GM23338 (cell line): ENCODE measurements at regions not wholly inside any gene's neighbourhood (a gene's known extent, or its start where the extent isn't known, plus 50 kb on each side); places are given as distances from the start of the nearest gene placed in this dataset.

ENCODE experiments used
- CREB1 ChIP-seq: fragments of 250-450 bp; sonication (Bioruptor Pico); IDR thresholded peaks from 2 replicates; pipeline ENCODE4 v1.5.0; 2020; ENCODE audit warnings: low read depth, mild to moderate bottlenecking, moderate library complexity
- CTCF ChIP-seq, 2 experiments: fragments of 200-600 bp in 1 of 2; sonication (generic) in 1 of 2; conservative IDR thresholded peaks; 2 replicates each; pipeline versions ENCODE4 v1.5.1 to v1.6.1; 2016 to 2017; ENCODE audit warnings: antibody characterized with exemption in 2 of 2, low read depth in 2 of 2, mild to moderate bottlenecking in 2 of 2, moderate library complexity in 1 of 2
- EZH2 ChIP-seq: fragments of 200-600 bp; sonication (generic); IDR thresholded peaks from one replicate; pipeline ENCODE4 v1.8.0; 2017; ENCODE audit warnings: antibody characterized with exemption, mild to moderate bottlenecking, low read depth; ENCODE audit not compliant: unreplicated experiment
- EZH2phosphoT487 ChIP-seq: fragments of 200-600 bp; sonication (generic); IDR thresholded peaks from one replicate; pipeline ENCODE4 v1.8.1; 2018; ENCODE audit warnings: antibody characterized with exemption; ENCODE audit not compliant: unreplicated experiment
- JUNB ChIP-seq: IDR thresholded peaks from one replicate; pipeline ENCODE4 v1.6.1; 2016; ENCODE audit warnings: antibody characterized with exemption; ENCODE audit not compliant: unreplicated experiment
- NANOG ChIP-seq: IDR thresholded peaks from 2 replicates; pipeline ENCODE4 v1.6.1; 2016; ENCODE audit warnings: antibody characterized with exemption, borderline replicate concordance
- POLR2AphosphoS5 ChIP-seq: IDR thresholded peaks from 2 replicates; pipeline ENCODE4 v1.6.1; 2016; ENCODE audit warnings: antibody characterized with exemption, low read depth
- STAT1 ChIP-seq: IDR thresholded peaks from one replicate; pipeline ENCODE4 v1.6.1; 2016; ENCODE audit warnings: antibody characterized with exemption; ENCODE audit not compliant: unreplicated experiment
- TF ChIP-seq, protein P1 (sequence below): IDR thresholded peaks from one replicate; pipeline ENCODE4 v1.6.1; 2018; ENCODE audit warnings: antibody characterized with exemption; ENCODE audit not compliant: unreplicated experiment

- TF ChIP-seq POLR2AphosphoS5 (no peak), CTCF (conservative IDR thresholded peaks at IDR 0.05; ENCODE audit: low read depth in 2 of 2) (peak; percentile 75 to 86), NANOG (no peak), STAT1 (no peak), EZH2phosphoT487 (no peak), CREB1 (no peak), EZH2 (no peak), JUNB (no peak)
- TF ChIP-seq, protein P1, sequence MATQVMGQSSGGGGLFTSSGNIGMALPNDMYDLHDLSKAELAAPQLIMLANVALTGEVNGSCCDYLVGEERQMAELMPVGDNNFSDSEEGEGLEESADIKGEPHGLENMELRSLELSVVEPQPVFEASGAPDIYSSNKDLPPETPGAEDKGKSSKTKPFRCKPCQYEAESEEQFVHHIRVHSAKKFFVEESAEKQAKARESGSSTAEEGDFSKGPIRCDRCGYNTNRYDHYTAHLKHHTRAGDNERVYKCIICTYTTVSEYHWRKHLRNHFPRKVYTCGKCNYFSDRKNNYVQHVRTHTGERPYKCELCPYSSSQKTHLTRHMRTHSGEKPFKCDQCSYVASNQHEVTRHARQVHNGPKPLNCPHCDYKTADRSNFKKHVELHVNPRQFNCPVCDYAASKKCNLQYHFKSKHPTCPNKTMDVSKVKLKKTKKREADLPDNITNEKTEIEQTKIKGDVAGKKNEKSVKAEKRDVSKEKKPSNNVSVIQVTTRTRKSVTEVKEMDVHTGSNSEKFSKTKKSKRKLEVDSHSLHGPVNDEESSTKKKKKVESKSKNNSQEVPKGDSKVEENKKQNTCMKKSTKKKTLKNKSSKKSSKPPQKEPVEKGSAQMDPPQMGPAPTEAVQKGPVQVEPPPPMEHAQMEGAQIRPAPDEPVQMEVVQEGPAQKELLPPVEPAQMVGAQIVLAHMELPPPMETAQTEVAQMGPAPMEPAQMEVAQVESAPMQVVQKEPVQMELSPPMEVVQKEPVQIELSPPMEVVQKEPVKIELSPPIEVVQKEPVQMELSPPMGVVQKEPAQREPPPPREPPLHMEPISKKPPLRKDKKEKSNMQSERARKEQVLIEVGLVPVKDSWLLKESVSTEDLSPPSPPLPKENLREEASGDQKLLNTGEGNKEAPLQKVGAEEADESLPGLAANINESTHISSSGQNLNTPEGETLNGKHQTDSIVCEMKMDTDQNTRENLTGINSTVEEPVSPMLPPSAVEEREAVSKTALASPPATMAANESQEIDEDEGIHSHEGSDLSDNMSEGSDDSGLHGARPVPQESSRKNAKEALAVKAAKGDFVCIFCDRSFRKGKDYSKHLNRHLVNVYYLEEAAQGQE = no peak
Observed at GRCh38 chr7:101688183-101688831, 59.2 kb upstream of the MYL10 start.
